ENCODE measurements at regions not wholly inside any gene's neighbourhood (a gene's known extent, or its start where the extent isn't known, plus 50 kb on each side); places are given as distances from the start of the nearest gene placed in this dataset.

DNA sequence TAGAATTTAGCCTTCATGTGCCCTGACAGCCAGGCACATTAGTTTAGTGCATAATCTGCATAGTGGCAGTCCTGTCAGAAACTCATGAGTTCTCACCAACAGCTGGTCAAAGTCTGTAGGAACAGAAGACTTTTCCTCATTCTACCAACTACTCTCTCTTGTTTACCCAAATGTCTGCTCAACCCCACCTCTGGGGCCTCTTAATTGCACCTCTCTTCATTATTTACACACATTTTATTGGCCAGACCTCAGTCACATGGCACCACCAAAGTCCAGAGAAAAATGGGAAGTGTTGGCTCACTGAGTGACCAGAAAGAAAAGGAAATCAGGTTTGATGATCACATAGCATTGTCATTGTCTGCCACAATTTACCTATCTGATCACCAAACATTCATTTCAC is 114.6 kb upstream of the PLXNC1 start:
- TF ChIP-seq CTCF (IDR thresholded peaks at IDR 0.05) = no peak
- no peak for TF ChIP-seq POLR2A (IDR thresholded peaks at IDR 0.05)
